Sigmoid colon (tissue), 6 donors: ENCODE measurements at regions not wholly inside any gene's neighbourhood (a gene's known extent, or its start where the extent isn't known, plus 50 kb on each side); places are given as distances from the start of the nearest gene placed in this dataset.

Experiments
- DNase-seq: peaks from one replicate; pipeline ENCODE4 v3.0.0-alpha.2; 2019
- H3K27ac ChIP-seq, 4 donors: fragments of 200-600 bp; sonication (generic); one replicate each; pipeline ENCODE4 v1.5.1; 2016 to 2019; ENCODE audit warnings: mild to moderate bottlenecking in 1 of 4
- H3K27me3 ChIP-seq, 3 donors: fragments of 200-600 bp; sonication (generic); one replicate each; pipeline ENCODE4 v1.5.1; 2019; ENCODE audit warnings: mild to moderate bottlenecking in 1 of 3
- H3K36me3 ChIP-seq, 4 donors: fragments of 200-600 bp; sonication (generic); one replicate each; pipeline ENCODE4 v1.5.1; 2016 to 2019
- H3K4me1 ChIP-seq, 4 donors: fragments of 200-600 bp; sonication (generic); one replicate each; pipeline ENCODE4 v1.5.1; 2017 to 2019
- H3K4me3 ChIP-seq, 4 donors: fragments of 200-600 bp; sonication (generic); one replicate each; pipeline ENCODE4 v1.5.1; 2017 to 2019; ENCODE audit warnings: mild to moderate bottlenecking in 2 of 4, moderate library complexity in 1 of 4
- H3K9me3 ChIP-seq, 4 donors: fragments of 200-600 bp in 3 of 4; sonication (generic) in 3 of 4; one replicate each; pipeline versions ENCODE4 v1.5.1 to v1.6.1; 2013 to 2019
- EP300 ChIP-seq, 4 donors: sonication (generic); formaldehyde crosslinking; IDR thresholded peaks; one replicate each; pipeline ENCODE4 v1.6.1; 2017; ENCODE audit warnings: antibody characterized with exemption in 4 of 4
- POLR2A ChIP-seq, 2 donors: fragments of 450-650 bp; IDR thresholded peaks; one replicate each; pipeline ENCODE4 v1.6.1; 2016; ENCODE audit warnings: antibody characterized with exemption in 2 of 2, mild to moderate bottlenecking in 2 of 2, moderate library complexity in 2 of 2
- POLR2AphosphoS5 ChIP-seq, 4 donors: sonication (generic); formaldehyde crosslinking; IDR thresholded peaks; one replicate each; pipeline ENCODE4 v1.6.1; 2017; ENCODE audit warnings: antibody characterized with exemption in 4 of 4
- WGBS, 2 donors: extraction: QIAGEN DNeasy Blood & Tissue Kit; methylation state at CpG; one replicate each; pipeline ENCODE4 v1.1.7; 2013; 5-methylcytosine and 5-hydroxymethylcytosine counted together
- intact Hi-C: fragments of 100-400 bp; cut with DNase I; formaldehyde crosslinking; loops from one replicate; pipeline ENCODE4 v1.15.1; 2023
- TF ChIP-seq, protein P1 (sequence below), 4 experiments: fragments of 450-650 bp in 3 of 4; fragments of 200-600 bp in 1 of 4; IDR thresholded peaks; one replicate each; pipeline ENCODE4 v1.5.1; 2016 to 2019; ENCODE audit warnings: antibody characterized with exemption in 4 of 4, mild to moderate bottlenecking in 3 of 4, moderate library complexity in 2 of 4
- donor health status: healthy with polysubstance abuse.
- donor health status: healthy.

DNA sequence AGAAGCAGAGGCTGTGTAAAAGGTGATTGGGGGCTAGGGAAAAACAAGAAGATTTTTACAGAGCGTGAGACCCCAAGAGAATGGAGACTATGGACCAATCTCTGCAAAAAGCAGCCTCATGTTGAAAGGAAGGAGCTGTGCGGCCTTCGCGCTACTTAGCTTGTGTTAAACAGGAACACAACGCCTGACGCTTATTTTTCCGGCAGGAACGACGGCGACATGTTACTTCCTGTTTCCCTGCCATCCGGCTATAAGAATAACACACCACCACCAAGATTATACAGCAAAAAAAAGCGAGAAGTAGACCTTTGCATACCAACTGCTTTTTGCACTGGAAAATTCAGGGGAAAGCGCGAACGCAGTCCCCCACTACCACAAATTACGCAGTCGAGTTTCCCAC is 272.7 kb downstream of the FAM72C start:
- H3K27me3 ChIP-seq = peaks cover 0 to 48% (median 46%) of the 10 kb centered on the region in 3 donors
- H3K27ac ChIP-seq = no peak overlapping the region
- H3K4me1 ChIP-seq = no peaks in the 10 kb centered on the region
- intact Hi-C loops = no loop called here
- no peaks in the 10 kb centered on the region for H3K9me3 ChIP-seq
- DNase-seq = no peak
- TF ChIP-seq POLR2A (IDR thresholded peaks at IDR 0.05) (no peak), POLR2AphosphoS5 (IDR thresholded peaks at IDR 0.05) (no peak), EP300 (IDR thresholded peaks at IDR 0.05) (no peak)
- TF ChIP-seq, protein P1, sequence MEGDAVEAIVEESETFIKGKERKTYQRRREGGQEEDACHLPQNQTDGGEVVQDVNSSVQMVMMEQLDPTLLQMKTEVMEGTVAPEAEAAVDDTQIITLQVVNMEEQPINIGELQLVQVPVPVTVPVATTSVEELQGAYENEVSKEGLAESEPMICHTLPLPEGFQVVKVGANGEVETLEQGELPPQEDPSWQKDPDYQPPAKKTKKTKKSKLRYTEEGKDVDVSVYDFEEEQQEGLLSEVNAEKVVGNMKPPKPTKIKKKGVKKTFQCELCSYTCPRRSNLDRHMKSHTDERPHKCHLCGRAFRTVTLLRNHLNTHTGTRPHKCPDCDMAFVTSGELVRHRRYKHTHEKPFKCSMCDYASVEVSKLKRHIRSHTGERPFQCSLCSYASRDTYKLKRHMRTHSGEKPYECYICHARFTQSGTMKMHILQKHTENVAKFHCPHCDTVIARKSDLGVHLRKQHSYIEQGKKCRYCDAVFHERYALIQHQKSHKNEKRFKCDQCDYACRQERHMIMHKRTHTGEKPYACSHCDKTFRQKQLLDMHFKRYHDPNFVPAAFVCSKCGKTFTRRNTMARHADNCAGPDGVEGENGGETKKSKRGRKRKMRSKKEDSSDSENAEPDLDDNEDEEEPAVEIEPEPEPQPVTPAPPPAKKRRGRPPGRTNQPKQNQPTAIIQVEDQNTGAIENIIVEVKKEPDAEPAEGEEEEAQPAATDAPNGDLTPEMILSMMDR (IDR thresholded peaks at IDR 0.05) = no peak
- 11 to 19% methylated on average over 17 of the region's 17 CpGs for WGBS, 2 donors
- no peaks in the 10 kb centered on the region for H3K36me3 ChIP-seq
- no peak overlapping the region for H3K4me3 ChIP-seq

DNA sequence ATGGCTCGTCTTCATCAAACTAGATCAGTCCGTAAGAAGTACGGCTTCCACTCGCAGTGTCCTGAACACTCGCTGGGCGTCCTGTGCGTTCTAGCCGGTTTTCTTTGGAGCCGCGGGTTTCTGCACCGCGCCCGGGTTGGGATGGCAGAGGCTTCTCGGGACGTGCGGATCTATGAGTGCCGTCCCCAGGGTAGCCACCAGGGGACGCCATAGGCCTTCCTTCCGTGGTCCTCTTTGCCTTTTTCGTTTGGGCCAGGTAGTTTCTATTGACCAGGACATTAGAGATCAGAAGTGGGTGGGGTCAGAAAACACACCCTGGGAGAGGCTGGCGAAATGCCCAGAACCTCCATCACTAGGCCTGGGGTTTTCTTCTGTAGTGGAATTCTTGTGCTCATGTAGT is 273.8 kb downstream of the FAM72C start:
- TF ChIP-seq POLR2AphosphoS5 (IDR thresholded peaks at IDR 0.05) (no peak), POLR2A (IDR thresholded peaks at IDR 0.05) (no peak), EP300 (IDR thresholded peaks at IDR 0.05) (no peak)
- TF ChIP-seq, protein P1 (IDR thresholded peaks at IDR 0.05) = peak in 1 of 4 experiments; percentile 43
- Histone ChIP-seq H3K27me3 (peaks cover 0 to 48% (median 44%) of the 10 kb centered on the region in 3 donors), H3K4me1 (no peaks in the 10 kb centered on the region), H3K9me3 (no peaks in the 10 kb centered on the region), H3K36me3 (no peaks in the 10 kb centered on the region), H3K27ac (no peak overlapping the region), H3K4me3 (no peak overlapping the region)
- no peak for DNase-seq
- intact Hi-C loops = no loop called here
- 2 to 6% methylated on average over 21 of the region's 21 CpGs for WGBS, 2 donors

GRCh38 chr1:143694085-143694484 is 277.7 kb downstream of the FAM72C start:
- no peak for DNase-seq
- Histone ChIP-seq H3K27me3 (peaks cover 0 to 46% (median 40%) of the 10 kb centered on the region in 3 donors), H3K9me3 (no peaks in the 10 kb centered on the region), H3K4me1 (no peaks in the 10 kb centered on the region), H3K4me3 (no peak overlapping the region), H3K36me3 (no peaks in the 10 kb centered on the region), H3K27ac (no peak overlapping the region)
- no peak for TF ChIP-seq EP300 (IDR thresholded peaks at IDR 0.05)
- TF ChIP-seq POLR2A (IDR thresholded peaks at IDR 0.05) = no peak
- TF ChIP-seq, protein P1 (IDR thresholded peaks at IDR 0.05) = no peak
- intact Hi-C loops = no loop called here
- 54 to 63% methylated on average over 3 of the region's 3 CpGs for WGBS, 2 donors

DNA sequence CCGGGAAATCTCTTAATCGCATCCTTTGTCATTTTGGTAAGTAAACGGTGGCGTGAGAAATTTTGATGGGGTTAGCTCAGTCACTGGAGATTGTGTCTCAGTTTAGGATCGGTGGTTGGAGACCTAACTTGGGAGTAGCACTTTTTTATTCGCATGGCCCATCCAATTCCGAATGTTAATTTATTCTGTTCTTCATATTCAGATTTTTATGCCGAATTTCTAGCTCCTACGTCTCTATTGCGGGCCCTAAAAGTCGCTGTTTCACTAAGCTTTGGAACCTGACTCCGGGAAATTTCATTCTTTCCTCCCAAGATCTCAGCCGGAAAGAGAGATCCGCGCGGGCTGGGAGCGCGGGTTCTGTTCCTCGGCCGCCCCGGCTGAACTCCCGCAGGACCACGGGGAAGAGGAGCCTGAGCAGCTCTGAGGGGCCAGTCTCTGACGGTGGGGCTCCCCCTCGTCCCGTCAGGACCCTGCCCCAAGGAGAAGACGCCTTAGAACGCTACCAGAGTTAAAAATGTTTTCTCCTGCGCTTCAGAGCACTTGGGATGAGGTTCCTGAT is 279.7 kb downstream of the FAM72C start:
- DNase-seq = no peak
- 12 to 32% methylated on average over 29 of the region's 29 CpGs for WGBS, 2 donors
- H3K9me3 ChIP-seq = no peaks in the 10 kb centered on the region
- no peak overlapping the region for H3K27ac ChIP-seq
- peaks cover 0 to 29% (median 23%) of the 10 kb centered on the region in 3 donors for H3K27me3 ChIP-seq
- TF ChIP-seq POLR2AphosphoS5 (IDR thresholded peaks at IDR 0.05) (no peak), EP300 (IDR thresholded peaks at IDR 0.05) (no peak), POLR2A (IDR thresholded peaks at IDR 0.05) (no peak)
- TF ChIP-seq, protein P1 (IDR thresholded peaks at IDR 0.05) = no peak
- no peak overlapping the region for H3K4me3 ChIP-seq
- no peaks in the 10 kb centered on the region for H3K36me3 ChIP-seq
- intact Hi-C loops = no loop called here
- no peaks in the 10 kb centered on the region for H3K4me1 ChIP-seq

DNA sequence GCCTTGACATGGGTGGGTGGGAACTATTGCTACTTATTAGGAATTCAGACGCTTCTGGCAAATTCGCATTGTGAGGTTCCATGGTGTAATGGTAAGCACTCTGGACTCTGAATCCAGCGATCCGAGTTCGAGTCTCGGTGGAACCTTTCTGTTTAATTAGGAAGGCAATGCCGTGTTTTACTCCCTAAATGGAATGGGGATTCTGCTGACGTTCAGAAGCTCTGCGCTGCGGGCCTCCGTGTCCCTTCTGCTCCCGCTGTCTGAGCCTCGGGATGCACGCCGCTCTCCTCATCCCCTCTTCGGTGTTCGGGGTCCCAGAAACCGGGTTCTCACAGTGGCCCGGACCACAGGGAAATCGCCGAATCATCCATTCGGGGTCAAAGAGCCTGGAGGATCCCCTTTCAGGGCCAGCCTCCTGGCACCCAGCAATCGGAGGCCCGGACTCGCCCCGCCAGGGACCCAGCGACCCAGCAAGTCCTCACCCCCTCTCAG is 280.3 kb downstream of the FAM72C start:
- intact Hi-C loops = no loop called here
- WGBS, 2 donors = 14 to 33% methylated on average over 27 of the region's 27 CpGs
- H3K9me3 ChIP-seq = no peaks in the 10 kb centered on the region
- TF ChIP-seq EP300 (IDR thresholded peaks at IDR 0.05) (no peak), POLR2A (IDR thresholded peaks at IDR 0.05) (no peak)
- no peaks in the 10 kb centered on the region for H3K4me1 ChIP-seq
- peaks cover 0 to 23% (median 19%) of the 10 kb centered on the region in 3 donors for H3K27me3 ChIP-seq
- H3K36me3 ChIP-seq = no peaks in the 10 kb centered on the region
- no peak for DNase-seq
- no peak overlapping the region for H3K4me3 ChIP-seq
- no peak overlapping the region for H3K27ac ChIP-seq
